ENCODE measurements at regions not wholly inside any gene's neighbourhood (a gene's known extent, or its start where the extent isn't known, plus 50 kb on each side); places are given as distances from the start of the nearest gene placed in this dataset.

- Mint-ChIP-seq H3K4me1 (ENCODE audit: insufficient read depth, unreplicated experiment) (no peaks in the 10 kb centered on the region), H3K27me3 (ENCODE audit: insufficient read depth, unreplicated experiment) (no peaks in the 10 kb centered on the region), H3K4me3 (ENCODE audit: unreplicated experiment) (no peak overlapping the region), H3K9me3 (ENCODE audit: unreplicated experiment) (no peaks in the 10 kb centered on the region), H3K36me3 (ENCODE audit: insufficient read depth, unreplicated experiment) (no peaks in the 10 kb centered on the region), H3K27ac (ENCODE audit: low read depth, unreplicated experiment) (no peak overlapping the region)
- ChIA-PET POLR2A (interaction anchor here (0.7 to 1.6 kb wide), 2 partner anchors 190 to 304 kb away, joined by 3 read pairs; no protein-coding TSS in a partner anchor), CTCF (interaction anchor here (0.6 kb wide), 1 partner anchor 357 kb away, joined by 3 read pairs; no protein-coding TSS in a partner anchor)
- intact Hi-C loops (cut with micrococcal nuclease) = no loop called here
- BruUV-seq (replicated peaks) = no TSS peak
- TF ChIP-seq CTCF (IDR thresholded peaks at IDR 0.05; ENCODE audit: unreplicated experiment) = no peak
- DNase-seq (ENCODE audit: unreplicated experiment) = no peak
Measured at GRCh38 chr1:193426061-193426460, 239.6 kb upstream of the B3GALT2 start.

GRCh38 chr1:193421487-193421886 lies 235.1 kb upstream of the B3GALT2 start:
- intact Hi-C loops (cut with micrococcal nuclease) = no loop called here
- no TSS peak for BruUV-seq (replicated peaks)
- POLR2A ChIA-PET = no interaction called here
- H3K4me3 Mint-ChIP-seq (ENCODE audit: unreplicated experiment) = no peak overlapping the region
- no peak overlapping the region for H3K27ac Mint-ChIP-seq (ENCODE audit: low read depth, unreplicated experiment)
- peaks cover 16% of the 10 kb centered on the region for H3K4me1 Mint-ChIP-seq (ENCODE audit: insufficient read depth, unreplicated experiment)
- no peaks in the 10 kb centered on the region for H3K9me3 Mint-ChIP-seq (ENCODE audit: unreplicated experiment)
- CTCF ChIA-PET = interaction anchor here (0.7 to 1.3 kb wide), 2 partner anchors 12 to 1048 kb away, joined by 3 read pairs; no protein-coding TSS in a partner anchor
- H3K36me3 Mint-ChIP-seq (ENCODE audit: insufficient read depth, unreplicated experiment) = peaks cover 6% of the 10 kb centered on the region
- no peaks in the 10 kb centered on the region for H3K27me3 Mint-ChIP-seq (ENCODE audit: insufficient read depth, unreplicated experiment)
- TF ChIP-seq CTCF (IDR thresholded peaks at IDR 0.05; ENCODE audit: unreplicated experiment) = no peak
- DNase-seq (ENCODE audit: unreplicated experiment) = no peak

GRCh38 chr1:193419295-193419694 lies 232.9 kb upstream of the B3GALT2 start:
- no peak for DNase-seq (ENCODE audit: unreplicated experiment)
- intact Hi-C loops (cut with micrococcal nuclease) = no loop called here
- no peak overlapping the region for H3K4me3 Mint-ChIP-seq (ENCODE audit: unreplicated experiment)
- no peaks in the 10 kb centered on the region for H3K27me3 Mint-ChIP-seq (ENCODE audit: insufficient read depth, unreplicated experiment)
- no peak overlapping the region for H3K27ac Mint-ChIP-seq (ENCODE audit: low read depth, unreplicated experiment)
- no peak for TF ChIP-seq CTCF (IDR thresholded peaks at IDR 0.05; ENCODE audit: unreplicated experiment)
- CTCF ChIA-PET = interaction anchor here (0.7 kb wide), 1 partner anchor 132 kb away, joined by 3 read pairs; no protein-coding TSS in a partner anchor
- H3K36me3 Mint-ChIP-seq (ENCODE audit: insufficient read depth, unreplicated experiment) = peaks cover 6% of the 10 kb centered on the region
- H3K9me3 Mint-ChIP-seq (ENCODE audit: unreplicated experiment) = no peaks in the 10 kb centered on the region
- peaks cover 16% of the 10 kb centered on the region for H3K4me1 Mint-ChIP-seq (ENCODE audit: insufficient read depth, unreplicated experiment)
- POLR2A ChIA-PET = interaction anchor here (0.6 to 1.0 kb wide), 2 partner anchors 23 to 139 kb away, joined by 3 to 4 read pairs; no protein-coding TSS in a partner anchor
- BruUV-seq (replicated peaks) = no TSS peak

DNA sequence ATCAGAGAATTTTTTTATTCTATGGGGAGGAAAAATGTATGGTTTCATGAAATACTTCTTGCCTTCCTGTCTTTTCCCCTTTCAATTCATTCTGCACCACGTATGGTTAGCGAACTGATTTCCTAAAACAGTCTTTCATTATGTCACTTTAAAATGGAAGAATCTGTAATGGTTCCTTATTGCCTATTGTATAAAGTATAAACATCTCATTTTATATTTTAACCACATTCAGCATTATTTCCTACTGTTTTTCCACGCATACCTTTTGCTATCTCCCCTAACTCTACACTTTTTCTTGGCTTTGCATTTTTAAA lies 232.3 kb upstream of the B3GALT2 start:
- peaks cover 6% of the 10 kb centered on the region for H3K36me3 Mint-ChIP-seq (ENCODE audit: insufficient read depth, unreplicated experiment)
- BruUV-seq (replicated peaks) = no TSS peak
- peaks cover 16% of the 10 kb centered on the region for H3K4me1 Mint-ChIP-seq (ENCODE audit: insufficient read depth, unreplicated experiment)
- H3K4me3 Mint-ChIP-seq (ENCODE audit: unreplicated experiment) = peak overlapping the region; percentile 52
- ChIA-PET POLR2A (no interaction called here), CTCF (interaction anchor here (0.6 kb wide), 1 partner anchor 886 kb away, joined by 3 read pairs; no protein-coding TSS in a partner anchor)
- no peak for DNase-seq (ENCODE audit: unreplicated experiment)
- H3K27me3 Mint-ChIP-seq (ENCODE audit: insufficient read depth, unreplicated experiment) = no peaks in the 10 kb centered on the region
- intact Hi-C loops (cut with micrococcal nuclease) = no loop called here
- H3K27ac Mint-ChIP-seq (ENCODE audit: low read depth, unreplicated experiment) = peak overlapping the region; percentile 58
- no peaks in the 10 kb centered on the region for H3K9me3 Mint-ChIP-seq (ENCODE audit: unreplicated experiment)
- TF ChIP-seq CTCF (IDR thresholded peaks at IDR 0.05; ENCODE audit: unreplicated experiment) = no peak
